ENCODE measurements at regions not wholly inside any gene's neighbourhood (a gene's known extent, or its start where the extent isn't known, plus 50 kb on each side); places are given as distances from the start of the nearest gene placed in this dataset.

- TF ChIP-seq NFYB (IDR thresholded peaks at IDR 0.05; ENCODE audit: insufficient read depth, low read depth, low read length) (no peak), RCOR1 (conservative IDR thresholded peaks at IDR 0.05; ENCODE audit: low read depth, low read length) (no peak), GABPA (IDR thresholded peaks at IDR 0.05; ENCODE audit: low read depth) (no peak), HDGF (IDR thresholded peaks at IDR 0.05) (no peak), CBX3 (IDR thresholded peaks at IDR 0.05; ENCODE audit: borderline replicate concordance, low read depth) (no peak), CREB1 (IDR thresholded peaks at IDR 0.05; ENCODE audit: low read depth) (no peak), ZNF274 (IDR thresholded peaks at IDR 0.05; ENCODE audit: insufficient read depth, insufficient read length) (no peak), MYB (IDR thresholded peaks at IDR 0.05; ENCODE audit: borderline replicate concordance, low read depth, low read length) (no peak), BCL11A (IDR thresholded peaks at IDR 0.05; ENCODE audit: low read depth, low read length) (no peak), SREBF2 (IDR thresholded peaks at IDR 0.05; ENCODE audit: low read length) (no peak), RELB (IDR thresholded peaks at IDR 0.05; ENCODE audit: low read depth) (no peak), JUNB (IDR thresholded peaks at IDR 0.05) (no peak)
- ChIA-PET CTCF (no interaction called here), RAD21 (ENCODE audit: unreplicated experiment) (no interaction called here), POLR2A (no interaction called here), SMC1A (ENCODE audit: uncharacterized antibody, unreplicated experiment) (no interaction called here)
- ATAC-seq (no peak), FAIRE-seq (no peak), DNase-seq (ENCODE audit: low read depth, low spot score) (no peak)
- no peak overlapping the region for H3K4me2 ChIP-seq (ENCODE audit: control insufficient read depth, insufficient read depth)
- no peaks in the 10 kb centered on the region for H3K36me3 ChIP-seq (ENCODE audit: control insufficient read depth in 2 of 2, insufficient read depth in 2 of 2, low read length in 1 of 2)
- H3K9me3 ChIP-seq (replicated peaks; ENCODE audit: control insufficient read depth, insufficient read depth, low read length), result no peaks in the 10 kb centered on the region
- no peaks in the 10 kb centered on the region for H3K4me1 ChIP-seq (ENCODE audit: control insufficient read depth, insufficient read depth, low read length)
- no peak overlapping the region for H3K27ac ChIP-seq (ENCODE audit: control insufficient read depth, insufficient read depth)
- H3K4me3 ChIP-seq, result no peak overlapping the region
- no peaks in the 10 kb centered on the region for H3K79me2 ChIP-seq (ENCODE audit: control insufficient read depth, insufficient read depth, low read length)
- in situ Hi-C loops (cut with MboI) (no loop called here), intact Hi-C loops (cut with micrococcal nuclease; ENCODE audit: unreplicated experiment) (no loop called here)
- no peak overlapping the region for H2AFZ ChIP-seq (ENCODE audit: control insufficient read depth, low read depth, low read length)
- H3K9ac ChIP-seq (ENCODE audit: control insufficient read depth, insufficient read depth, low read length), result no peak overlapping the region
- H4K20me1 ChIP-seq (ENCODE audit: control insufficient read depth, insufficient read depth), result no peaks in the 10 kb centered on the region
- no TSS peak for BruUV-seq (replicated peaks)
- 32% methylated on average over 12 of the region's 12 CpGs for WGBS (ENCODE audit: insufficient coverage, insufficient replicate concordance, low lambda C conversion rate, missing lambda C conversion rate)
- peaks cover 0 to 3% of the 10 kb centered on the region in 2 experiments; a peak in 1 of 4 replicates for H3K27me3 ChIP-seq (replicated peaks in 1 of 2; ENCODE audit: control insufficient read depth in 2 of 2, insufficient read depth in 2 of 2, low read length in 1 of 2)
Observed at GRCh38 chr1:29506678-29507225, 270.4 kb downstream of the PTPRU start.
